Endothelial cell of umbilical vein (primary cell): ENCODE measurements at regions not wholly inside any gene's neighbourhood (a gene's known extent, or its start where the extent isn't known, plus 50 kb on each side); places are given as distances from the start of the nearest gene placed in this dataset.

Source experiments
- CTCF ChIP-seq, 2 donors: IDR thresholded peaks; 1 replicate in 1 of 2; 2 replicates in 1 of 2; pipeline ENCODE4 v1.5.1; 2011; ENCODE audit warnings: low read length in 2 of 2, mild to moderate bottlenecking in 2 of 2, moderate library complexity in 2 of 2, control low read depth in 1 of 2, inconsistent platforms in 1 of 2, low read depth in 1 of 2; ENCODE audit not compliant: insufficient read depth in 1 of 2; ENCODE audit errors: extremely low read depth in 1 of 2
- EZH2 ChIP-seq: IDR thresholded peaks from 2 replicates; pipeline ENCODE4 v1.6.1; 2012; ENCODE audit warnings: borderline replicate concordance, low read depth, mild to moderate bottlenecking, moderate library complexity, low read length, inconsistent platforms; ENCODE audit not compliant: severe bottlenecking
- GATA2 ChIP-seq: IDR thresholded peaks from 2 replicates; pipeline ENCODE4 v1.7.0; 2011; ENCODE audit warnings: low read depth, mild to moderate bottlenecking, moderate library complexity, mixed read lengths, low read length; ENCODE audit not compliant: insufficient read length, insufficient read depth
- JUN ChIP-seq: IDR thresholded peaks from 2 replicates; pipeline ENCODE4 v1.6.1; 2011; ENCODE audit warnings: borderline replicate concordance, low read depth; ENCODE audit not compliant: insufficient read length, insufficient read depth
- MAX ChIP-seq: IDR thresholded peaks from 2 replicates; pipeline ENCODE4 v1.6.1; 2011; ENCODE audit not compliant: insufficient read depth, insufficient read length
- MYC ChIP-seq: IDR thresholded peaks from one replicate; pipeline ENCODE4 v1.6.1; 2011; ENCODE audit warnings: mild to moderate bottlenecking, low read depth, low read length
- POLR2A ChIP-seq: IDR thresholded peaks from 2 replicates; pipeline ENCODE4 v1.6.1; 2012; ENCODE audit warnings: low read depth, mild to moderate bottlenecking, control low read depth, low read length
- POLR2AphosphoS5 ChIP-seq: IDR thresholded peaks from 2 replicates; pipeline ENCODE4 v1.6.1; 2012; ENCODE audit warnings: low read depth, mild to moderate bottlenecking, control low read depth, low read length, moderate library complexity; ENCODE audit not compliant: insufficient read depth

- TF ChIP-seq CTCF (IDR thresholded peaks at IDR 0.05; ENCODE audit: extremely low read depth in 1 of 2, insufficient read depth in 1 of 2, low read depth in 1 of 2, low read length in 2 of 2) (no peak), EZH2 (no peak), JUN (no peak), POLR2AphosphoS5 (no peak), MAX (no peak), POLR2A (no peak), MYC (no peak), GATA2 (no peak)
Observed at GRCh38 chr16:64711026-64711425, 410.8 kb downstream of the CDH11 start.
